WTC11 (cell line): ENCODE measurements at regions not wholly inside any gene's neighbourhood (a gene's known extent, or its start where the extent isn't known, plus 50 kb on each side); places are given as distances from the start of the nearest gene placed in this dataset.

Experiments used
- ATAC-seq: fragments of 200-7000 bp; cut with Tn5 transposase; 2 replicates; pipeline ENCODE4 v1.10.0; 2021; ENCODE audit warnings: mild to moderate bottlenecking, moderate library complexity
- CTCF ChIA-PET: fragments of 300-600 bp; sonication (Branson Sonifier 250); formaldehyde crosslinking; loops from one replicate; lab custom pipeline; 2021; ENCODE audit warnings: antibody characterized with exemption; lab: Charles Lee
- POLR2A ChIA-PET: fragments of 350-600 bp; sonication (Branson Sonifier 250); formaldehyde crosslinking; loops from one replicate; lab custom pipeline; 2021; ENCODE audit warnings: antibody characterized with exemption; lab: Charles Lee
- DNase-seq: peaks from one replicate; pipeline ENCODE4 v3.0.0; 2021; ENCODE audit warnings: low spot score
- H3K27ac Mint-ChIP-seq: 2 replicates; pipeline ENCODE4 v1.8.0; 2021; ENCODE audit warnings: mixed read lengths
- H3K27me3 Mint-ChIP-seq: 2 replicates; pipeline ENCODE4 v1.8.0; 2021; ENCODE audit warnings: low read depth, mild to moderate bottlenecking, moderate library complexity, mixed read lengths
- H3K36me3 Mint-ChIP-seq: 2 replicates; pipeline ENCODE4 v1.8.0; 2021; ENCODE audit warnings: mixed read lengths
- H3K4me1 Mint-ChIP-seq: 2 replicates; pipeline ENCODE4 v1.8.0; 2022; ENCODE audit warnings: mixed read lengths
- H3K4me3 Mint-ChIP-seq: 2 replicates; pipeline ENCODE4 v1.8.0; 2021; ENCODE audit warnings: mild to moderate bottlenecking, moderate library complexity, mixed read lengths
- H3K9me3 Mint-ChIP-seq: 2 replicates; pipeline ENCODE4 v1.8.0; 2021; ENCODE audit warnings: mixed read lengths
- AR ChIP-seq: fragments of 250-450 bp; sonication (Bioruptor Pico); IDR thresholded peaks from 2 replicates; pipeline ENCODE4 v1.9.0; 2021; ENCODE audit warnings: mild to moderate bottlenecking
- ATF1 ChIP-seq: sonication (generic); formaldehyde crosslinking; IDR thresholded peaks from 2 replicates; pipeline ENCODE4 v1.8.1; 2023; ENCODE audit warnings: mild to moderate bottlenecking, moderate library complexity, missing genetic modification reagents
- E2F4 ChIP-seq: sonication (generic); formaldehyde crosslinking; IDR thresholded peaks from 2 replicates; pipeline ENCODE4 v1.8.1; 2022; ENCODE audit warnings: low read depth, mild to moderate bottlenecking, moderate library complexity, missing genetic modification reagents, borderline replicate concordance
- ETV6 ChIP-seq: sonication (generic); formaldehyde crosslinking; IDR thresholded peaks from 2 replicates; pipeline ENCODE4 v1.8.1; 2022; ENCODE audit warnings: mild to moderate bottlenecking, missing genetic modification reagents
- FOXP1 ChIP-seq: sonication (generic); formaldehyde crosslinking; IDR thresholded peaks from 2 replicates; pipeline ENCODE4 v1.8.0; 2022; ENCODE audit warnings: missing genetic modification reagents, mild to moderate bottlenecking, moderate library complexity, borderline replicate concordance
- GRHL2 ChIP-seq: fragments of 250-450 bp; sonication (Bioruptor Pico); IDR thresholded peaks from 2 replicates; pipeline ENCODE4 v1.8.0; 2022; ENCODE audit warnings: mild to moderate bottlenecking, moderate library complexity; ENCODE audit not compliant: insufficient replicate concordance, severe bottlenecking
- IRF1 ChIP-seq: sonication (generic); formaldehyde crosslinking; IDR thresholded peaks from 2 replicates; pipeline ENCODE4 v1.8.0; 2023; ENCODE audit warnings: missing genetic modification reagents
- NFATC4 ChIP-seq: fragments of 250-450 bp; sonication (Bioruptor Pico); IDR thresholded peaks from 2 replicates; pipeline ENCODE4 v1.9.0; 2021; ENCODE audit warnings: mild to moderate bottlenecking
- ZBTB43 ChIP-seq: sonication (generic); formaldehyde crosslinking; IDR thresholded peaks from 2 replicates; pipeline ENCODE4 v1.8.1; 2023; ENCODE audit warnings: mild to moderate bottlenecking, missing genetic modification reagents
- ZNF232 ChIP-seq: sonication (generic); formaldehyde crosslinking; IDR thresholded peaks from 2 replicates; pipeline ENCODE4 v1.8.0; 2022; ENCODE audit warnings: mild to moderate bottlenecking, missing genetic modification reagents
- ZNF281 ChIP-seq: sonication (generic); formaldehyde crosslinking; IDR thresholded peaks from 2 replicates; pipeline ENCODE4 v1.8.0; 2023; ENCODE audit warnings: mild to moderate bottlenecking, missing genetic modification reagents

GRCh38 chr11:19627566-19627965, 85.1 kb upstream of the NAV2 start (continued):
- no peak for TF ChIP-seq E2F4 (CRISPR knock-in tag)
- TF ChIP-seq ZNF232 (CRISPR knock-in tag), result no peak

GRCh38 chr11:19625438-19625837, 87.2 kb upstream of the NAV2 start:
- Mint-ChIP-seq H3K4me3 (no peak overlapping the region), H3K9me3 (peaks cover 32% of the 10 kb centered on the region), H3K36me3 (peaks cover 10% of the 10 kb centered on the region), H3K27me3 (peaks cover 26% of the 10 kb centered on the region), H3K4me1 (no peaks in the 10 kb centered on the region), H3K27ac (no peak overlapping the region)
- ATAC-seq, result no peak
- POLR2A ChIA-PET, result no interaction called here
- DNase-seq, result no peak
- CTCF ChIA-PET, result no interaction called here
- TF ChIP-seq ZNF281 (CRISPR knock-in tag), result no peak
- TF ChIP-seq ATF1 (CRISPR knock-in tag), result no peak
- TF ChIP-seq NFATC4 (CRISPR knock-in tag), result no peak
- no peak for TF ChIP-seq IRF1 (CRISPR knock-in tag)
- TF ChIP-seq FOXP1 (CRISPR knock-in tag), result no peak
- no peak for TF ChIP-seq AR
- no peak for TF ChIP-seq ZBTB43 (CRISPR knock-in tag)
- TF ChIP-seq GRHL2 (CRISPR knock-in tag), result no peak

- H3K4me3 Mint-ChIP-seq, result no peak overlapping the region
- ChIA-PET POLR2A (no interaction called here), CTCF (no interaction called here)
- peaks cover 19% of the 10 kb centered on the region for H3K9me3 Mint-ChIP-seq
- peaks cover 15% of the 10 kb centered on the region for H3K27me3 Mint-ChIP-seq
- 0 out of 2 replicates have a peak, but pooled peaks cover 3% of the 10 kb centered on the region for H3K4me1 Mint-ChIP-seq
- no peak for ATAC-seq
- no peak for DNase-seq
- H3K27ac Mint-ChIP-seq, result no peak overlapping the region
- peaks cover 5% of the 10 kb centered on the region for H3K36me3 Mint-ChIP-seq
- no peak for TF ChIP-seq ETV6
- TF ChIP-seq NFATC4 (CRISPR knock-in tag), result no peak
Observed at GRCh38 chr11:19617696-19618523, 94.7 kb upstream of the NAV2 start.
